ENCODE measurements at regions not wholly inside any gene's neighbourhood (a gene's known extent, or its start where the extent isn't known, plus 50 kb on each side); places are given as distances from the start of the nearest gene placed in this dataset.
"Not testable (repeated sequence)": the region's sequence is repeated elsewhere in the genome, so short reads cannot be mapped to it uniquely, and the experiment has no call there.

- Mint-ChIP-seq H3K9me3 (peaks cover 4% of the 10 kb centered on the region), H3K4me3 (no peak overlapping the region), H3K27me3 (peaks cover 1% of the 10 kb centered on the region), H3K36me3 (no peaks in the 10 kb centered on the region), H3K27ac (no peak overlapping the region), H3K4me1 (peaks cover 41% of the 10 kb centered on the region)
- no peak for DNase-seq (ENCODE audit: low spot score in 2 of 2)
- ATAC-seq (ENCODE audit: low read depth): no peak
Measured at GRCh38 chr5:5736007-5736406, 313.5 kb downstream of the ICE1 start.

GRCh38 chr5:5733058-5733457 is 310.6 kb downstream of the ICE1 start:
- H3K9me3 Mint-ChIP-seq; DNase-seq (ENCODE audit: low spot score in 2 of 2); H3K27ac Mint-ChIP-seq; H3K36me3 Mint-ChIP-seq; ATAC-seq (ENCODE audit: low read depth); H3K27me3 Mint-ChIP-seq; H3K4me3 Mint-ChIP-seq: not testable (repeated sequence)
- peaks cover 25% of the 10 kb centered on the region for H3K4me1 Mint-ChIP-seq

- no peak for DNase-seq (ENCODE audit: low spot score in 2 of 2)
- no peak for ATAC-seq (ENCODE audit: low read depth)
- Mint-ChIP-seq H3K9me3 (no peaks in the 10 kb centered on the region), H3K4me3 (no peak overlapping the region), H3K36me3 (no peaks in the 10 kb centered on the region), H3K27ac (peak overlapping the region; percentile 7), H3K27me3 (no peaks in the 10 kb centered on the region), H3K4me1 (peaks cover 16% of the 10 kb centered on the region)
Measured at GRCh38 chr5:5726401-5726800, 303.9 kb downstream of the ICE1 start.

GRCh38 chr5:5721881-5722280 is 299.4 kb downstream of the ICE1 start:
- no peaks in the 10 kb centered on the region for H3K9me3 Mint-ChIP-seq

GRCh38 chr5:5719292-5719691 is 296.8 kb downstream of the ICE1 start:
- Mint-ChIP-seq H3K27ac (no peak overlapping the region), H3K4me3 (no peak overlapping the region), H3K36me3 (no peaks in the 10 kb centered on the region), H3K4me1 (peaks cover 3% of the 10 kb centered on the region), H3K27me3 (no peaks in the 10 kb centered on the region), H3K9me3 (no peaks in the 10 kb centered on the region)
- no peak for DNase-seq (ENCODE audit: low spot score in 2 of 2)
- no peak for ATAC-seq (ENCODE audit: low read depth)

More at GRCh38 chr5:5721881-5722280, 299.4 kb downstream of the ICE1 start:
- ATAC-seq (ENCODE audit: low read depth) (no peak), DNase-seq (ENCODE audit: low spot score in 2 of 2) (no peak)
- peaks cover 16% of the 10 kb centered on the region for H3K4me1 Mint-ChIP-seq
- no peaks in the 10 kb centered on the region for H3K36me3 Mint-ChIP-seq
- H3K27ac Mint-ChIP-seq: no peak overlapping the region
- H3K27me3 Mint-ChIP-seq: no peaks in the 10 kb centered on the region
- no peak overlapping the region for H3K4me3 Mint-ChIP-seq

GRCh38 chr5:5716665-5717064 is 294.2 kb downstream of the ICE1 start:
- DNase-seq (ENCODE audit: low spot score in 2 of 2) (no peak), ATAC-seq (ENCODE audit: low read depth) (no peak)
- peaks cover 2% of the 10 kb centered on the region for H3K27me3 Mint-ChIP-seq
- H3K4me3 Mint-ChIP-seq: no peak overlapping the region
- no peaks in the 10 kb centered on the region for H3K36me3 Mint-ChIP-seq
- no peaks in the 10 kb centered on the region for H3K9me3 Mint-ChIP-seq
- H3K27ac Mint-ChIP-seq: no peak overlapping the region
- peaks cover 5% of the 10 kb centered on the region for H3K4me1 Mint-ChIP-seq

GRCh38 chr5:5711592-5711991 is 289.1 kb downstream of the ICE1 start:
- ATAC-seq (ENCODE audit: low read depth) (no peak), DNase-seq (ENCODE audit: low spot score in 2 of 2) (no peak)
- Mint-ChIP-seq H3K9me3 (peaks cover 3% of the 10 kb centered on the region), H3K36me3 (no peaks in the 10 kb centered on the region), H3K4me3 (no peak overlapping the region), H3K4me1 (peaks cover 14% of the 10 kb centered on the region), H3K27me3 (peaks cover 3% of the 10 kb centered on the region), H3K27ac (no peak overlapping the region)

- peaks cover 14% of the 10 kb centered on the region for H3K4me1 Mint-ChIP-seq
- no peak overlapping the region for H3K27ac Mint-ChIP-seq
- no peak for ATAC-seq (ENCODE audit: low read depth)
- no peaks in the 10 kb centered on the region for H3K36me3 Mint-ChIP-seq
- peaks cover 3% of the 10 kb centered on the region for H3K27me3 Mint-ChIP-seq
- no peak for DNase-seq (ENCODE audit: low spot score in 2 of 2)
- H3K9me3 Mint-ChIP-seq: peaks cover 3% of the 10 kb centered on the region
- H3K4me3 Mint-ChIP-seq: no peak overlapping the region
Measured at GRCh38 chr5:5711112-5711511, 288.6 kb downstream of the ICE1 start.

- H3K36me3 Mint-ChIP-seq: no peaks in the 10 kb centered on the region
Measured at GRCh38 chr5:5710471-5710870, 288.0 kb downstream of the ICE1 start.

GRCh38 chr5:5708367-5708919 is 286.0 kb downstream of the ICE1 start:
- ATAC-seq (ENCODE audit: low read depth): no peak
- no peak overlapping the region for H3K27ac Mint-ChIP-seq

More at GRCh38 chr5:5710471-5710870, 288.0 kb downstream of the ICE1 start:
- ATAC-seq (ENCODE audit: low read depth): no peak
- Mint-ChIP-seq H3K9me3 (peaks cover 3% of the 10 kb centered on the region), H3K27me3 (peaks cover 3% of the 10 kb centered on the region), H3K4me1 (peaks cover 14% of the 10 kb centered on the region), H3K4me3 (no peak overlapping the region), H3K27ac (no peak overlapping the region)
- DNase-seq (ENCODE audit: low spot score in 2 of 2): no peak

GRCh38 chr5:5705010-5705409 is 282.5 kb downstream of the ICE1 start:
- peaks cover 22% of the 10 kb centered on the region for H3K4me1 Mint-ChIP-seq
- ATAC-seq (ENCODE audit: low read depth): no peak
- H3K27ac Mint-ChIP-seq: no peak overlapping the region
- H3K4me3 Mint-ChIP-seq: no peak overlapping the region
- peaks cover 6% of the 10 kb centered on the region for H3K27me3 Mint-ChIP-seq
- no peaks in the 10 kb centered on the region for H3K36me3 Mint-ChIP-seq
- H3K9me3 Mint-ChIP-seq: peaks cover 3% of the 10 kb centered on the region
- no peak for DNase-seq (ENCODE audit: low spot score in 2 of 2)

More at GRCh38 chr5:5708367-5708919, 286.0 kb downstream of the ICE1 start:
- peaks cover 20% of the 10 kb centered on the region for H3K4me1 Mint-ChIP-seq
- no peak for DNase-seq (ENCODE audit: low spot score in 2 of 2)
- peaks cover 3% of the 10 kb centered on the region for H3K27me3 Mint-ChIP-seq
- H3K9me3 Mint-ChIP-seq: peaks cover 3% of the 10 kb centered on the region
- no peaks in the 10 kb centered on the region for H3K36me3 Mint-ChIP-seq
- peak overlapping the region; percentile 11 for H3K4me3 Mint-ChIP-seq

- Mint-ChIP-seq H3K9me3 (peaks cover 3% of the 10 kb centered on the region), H3K4me3 (no peak overlapping the region), H3K27me3 (peaks cover 6% of the 10 kb centered on the region), H3K4me1 (peaks cover 23% of the 10 kb centered on the region), H3K27ac (no peak overlapping the region), H3K36me3 (no peaks in the 10 kb centered on the region)
- ATAC-seq (ENCODE audit: low read depth) (no peak), DNase-seq (ENCODE audit: low spot score in 2 of 2) (no peak)
Measured at GRCh38 chr5:5704352-5704751, 281.9 kb downstream of the ICE1 start.

GRCh38 chr5:5702934-5703333 is 280.5 kb downstream of the ICE1 start:
- no peaks in the 10 kb centered on the region for H3K36me3 Mint-ChIP-seq
- DNase-seq (ENCODE audit: low spot score in 2 of 2): no peak
- no peak overlapping the region for H3K27ac Mint-ChIP-seq
- peaks cover under 1% of the 10 kb centered on the region for H3K9me3 Mint-ChIP-seq
- ATAC-seq (ENCODE audit: low read depth): no peak
- peaks cover 12% of the 10 kb centered on the region for H3K4me1 Mint-ChIP-seq
- H3K27me3 Mint-ChIP-seq: peaks cover 4% of the 10 kb centered on the region
- no peak overlapping the region for H3K4me3 Mint-ChIP-seq

GRCh38 chr5:5700549-5700948 is 278.1 kb downstream of the ICE1 start:
- Mint-ChIP-seq H3K27me3 (peaks cover 4% of the 10 kb centered on the region), H3K27ac (no peak overlapping the region), H3K9me3 (no peaks in the 10 kb centered on the region), H3K4me1 (peaks cover 11% of the 10 kb centered on the region), H3K36me3 (no peaks in the 10 kb centered on the region), H3K4me3 (no peak overlapping the region)
- DNase-seq (ENCODE audit: low spot score in 2 of 2) (no peak), ATAC-seq (ENCODE audit: low read depth) (no peak)

- Mint-ChIP-seq H3K27ac (no peak overlapping the region), H3K4me1 (peaks cover 5% of the 10 kb centered on the region), H3K36me3 (no peaks in the 10 kb centered on the region), H3K4me3 (no peak overlapping the region), H3K9me3 (no peaks in the 10 kb centered on the region), H3K27me3 (peaks cover 4% of the 10 kb centered on the region)
- ATAC-seq (ENCODE audit: low read depth): no peak
- DNase-seq (ENCODE audit: low spot score in 2 of 2): no peak
Measured at GRCh38 chr5:5699062-5699461, 276.6 kb downstream of the ICE1 start.
